Activated CD8-positive, alpha-beta T cell treated with anti-CD3 and anti-CD28 coated beads for 36 hours (primary cell): ENCODE measurements at regions not wholly inside any gene's neighbourhood (a gene's known extent, or its start where the extent isn't known, plus 50 kb on each side); places are given as distances from the start of the nearest gene placed in this dataset.

Experiments
- ATAC-seq: fragments of 200-7000 bp; cut with Tn5 transposase; one replicate; pipeline ENCODE4 v1.10.0; 2021; ENCODE audit warnings: mild to moderate bottlenecking, moderate library complexity
- CTCF ChIA-PET: fragments of 350-600 bp; sonication (Branson Sonifier 250); formaldehyde crosslinking; loops from one replicate; lab custom pipeline; 2021; ENCODE audit warnings: antibody characterized with exemption; lab: Charles Lee
- POLR2A ChIA-PET: fragments of 350-600 bp; sonication (Branson Sonifier 250); formaldehyde crosslinking; loops from one replicate; lab custom pipeline; 2021; ENCODE audit warnings: antibody characterized with exemption; lab: Charles Lee
- DNase-seq: peaks from one replicate; pipeline ENCODE4 v3.0.0-alpha.2; 2020
- H3K27ac Mint-ChIP-seq: one replicate; pipeline ENCODE4 v1.8.0; 2021; ENCODE audit warnings: mild to moderate bottlenecking, mixed read lengths
- H3K27me3 Mint-ChIP-seq: one replicate; pipeline ENCODE4 v1.8.0; 2021; ENCODE audit warnings: mixed read lengths
- H3K36me3 Mint-ChIP-seq: one replicate; pipeline ENCODE4 v1.8.0; 2021; ENCODE audit warnings: low read depth, mixed read lengths
- H3K4me1 Mint-ChIP-seq: one replicate; pipeline ENCODE4 v1.8.0; 2021; ENCODE audit warnings: low read depth, mixed read lengths
- H3K4me3 Mint-ChIP-seq: one replicate; pipeline ENCODE4 v1.8.0; 2021; ENCODE audit warnings: mild to moderate bottlenecking, moderate library complexity, mixed read lengths
- H3K9me3 Mint-ChIP-seq: one replicate; pipeline ENCODE4 v1.8.0; 2021; ENCODE audit warnings: mixed read lengths
- intact Hi-C: fragments of 100-400 bp; cut with micrococcal nuclease; formaldehyde crosslinking; loops from one replicate; pipeline ENCODE4 v1.10.0; 2022
- TF ChIP-seq, protein P1 (sequence below): fragments of 200-600 bp; IDR thresholded peaks from one replicate; pipeline ENCODE4 v1.8.0; 2022; ENCODE audit warnings: antibody characterized with exemption, mild to moderate bottlenecking

DNA sequence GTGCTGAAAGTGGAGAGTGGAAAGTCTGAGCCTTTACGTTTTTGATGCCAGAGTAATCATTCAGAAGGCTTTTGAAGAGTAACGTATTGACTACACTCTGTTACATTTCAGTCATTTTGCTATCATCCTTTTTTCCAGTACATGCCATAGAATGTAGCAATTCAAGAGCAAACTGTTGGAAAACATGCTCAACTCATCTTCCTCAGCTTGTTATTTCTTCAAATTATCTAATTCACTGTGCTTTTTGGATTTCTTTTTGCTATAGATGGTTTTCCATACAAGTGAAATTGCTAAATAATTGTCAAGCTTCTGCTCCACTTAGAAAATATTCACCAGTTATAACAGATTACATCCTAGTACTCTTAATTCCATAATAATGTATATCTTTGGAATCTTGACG is 129.9 kb upstream of the CLEC14A start:
- no peak overlapping the region for H3K27ac Mint-ChIP-seq
- H3K9me3 Mint-ChIP-seq = no peaks in the 10 kb centered on the region
- H3K36me3 Mint-ChIP-seq = no peaks in the 10 kb centered on the region
- no peak for DNase-seq
- H3K4me3 Mint-ChIP-seq = no peak overlapping the region
- ATAC-seq = no peak
- H3K27me3 Mint-ChIP-seq = no peaks in the 10 kb centered on the region
- intact Hi-C loops = no loop called here
- TF ChIP-seq, protein P1, sequence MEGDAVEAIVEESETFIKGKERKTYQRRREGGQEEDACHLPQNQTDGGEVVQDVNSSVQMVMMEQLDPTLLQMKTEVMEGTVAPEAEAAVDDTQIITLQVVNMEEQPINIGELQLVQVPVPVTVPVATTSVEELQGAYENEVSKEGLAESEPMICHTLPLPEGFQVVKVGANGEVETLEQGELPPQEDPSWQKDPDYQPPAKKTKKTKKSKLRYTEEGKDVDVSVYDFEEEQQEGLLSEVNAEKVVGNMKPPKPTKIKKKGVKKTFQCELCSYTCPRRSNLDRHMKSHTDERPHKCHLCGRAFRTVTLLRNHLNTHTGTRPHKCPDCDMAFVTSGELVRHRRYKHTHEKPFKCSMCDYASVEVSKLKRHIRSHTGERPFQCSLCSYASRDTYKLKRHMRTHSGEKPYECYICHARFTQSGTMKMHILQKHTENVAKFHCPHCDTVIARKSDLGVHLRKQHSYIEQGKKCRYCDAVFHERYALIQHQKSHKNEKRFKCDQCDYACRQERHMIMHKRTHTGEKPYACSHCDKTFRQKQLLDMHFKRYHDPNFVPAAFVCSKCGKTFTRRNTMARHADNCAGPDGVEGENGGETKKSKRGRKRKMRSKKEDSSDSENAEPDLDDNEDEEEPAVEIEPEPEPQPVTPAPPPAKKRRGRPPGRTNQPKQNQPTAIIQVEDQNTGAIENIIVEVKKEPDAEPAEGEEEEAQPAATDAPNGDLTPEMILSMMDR = no peak
- no peaks in the 10 kb centered on the region for H3K4me1 Mint-ChIP-seq
- ChIA-PET POLR2A (no interaction called here), CTCF (no interaction called here)

DNA sequence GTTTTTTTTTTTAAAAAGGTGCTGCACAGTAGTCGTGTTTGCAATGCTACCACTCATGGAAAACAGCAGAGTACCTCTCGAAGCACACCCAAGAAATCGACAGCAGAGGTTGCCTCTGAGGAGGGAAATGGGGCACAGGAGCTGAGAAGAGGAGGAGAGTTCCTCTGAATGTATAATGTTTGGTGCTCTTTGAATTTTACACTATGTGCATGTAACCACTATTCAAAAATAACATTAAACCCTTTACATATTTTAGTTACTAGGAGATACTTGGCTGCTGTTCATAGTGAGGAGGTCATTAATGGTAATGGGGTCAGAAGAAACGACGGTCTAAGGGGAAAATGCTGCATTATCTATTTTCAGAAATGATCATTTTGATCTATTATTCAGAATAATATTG is 129.4 kb upstream of the CLEC14A start:
- Mint-ChIP-seq H3K27ac (no peak overlapping the region), H3K27me3 (no peaks in the 10 kb centered on the region), H3K4me1 (no peaks in the 10 kb centered on the region), H3K36me3 (no peaks in the 10 kb centered on the region), H3K9me3 (no peaks in the 10 kb centered on the region), H3K4me3 (no peak overlapping the region)
- ChIA-PET CTCF (no interaction called here), POLR2A (no interaction called here)
- DNase-seq = no peak
- intact Hi-C loops = no loop called here
- no peak for ATAC-seq
- TF ChIP-seq, protein P1 = no peak

DNA sequence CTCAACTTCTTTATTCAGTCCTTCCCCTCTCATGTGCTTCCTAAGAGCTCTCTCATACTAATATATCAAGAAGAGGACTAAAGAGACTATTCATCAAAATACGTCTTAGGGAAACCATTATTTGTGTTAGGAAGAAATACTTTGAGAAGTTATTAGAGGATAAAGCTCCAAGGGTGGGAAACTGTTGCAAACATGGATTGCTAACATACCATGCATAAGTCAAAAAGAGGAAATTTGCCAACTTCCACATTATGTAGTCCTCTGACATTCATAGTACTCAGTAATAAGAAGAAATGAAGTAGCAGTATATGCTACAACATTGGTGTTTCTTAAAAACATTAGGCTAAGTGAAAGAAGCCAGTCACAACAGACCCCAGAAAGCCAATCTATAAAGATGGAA is 128.8 kb upstream of the CLEC14A start:
- no peaks in the 10 kb centered on the region for H3K27me3 Mint-ChIP-seq
- intact Hi-C loops = no loop called here

DNA sequence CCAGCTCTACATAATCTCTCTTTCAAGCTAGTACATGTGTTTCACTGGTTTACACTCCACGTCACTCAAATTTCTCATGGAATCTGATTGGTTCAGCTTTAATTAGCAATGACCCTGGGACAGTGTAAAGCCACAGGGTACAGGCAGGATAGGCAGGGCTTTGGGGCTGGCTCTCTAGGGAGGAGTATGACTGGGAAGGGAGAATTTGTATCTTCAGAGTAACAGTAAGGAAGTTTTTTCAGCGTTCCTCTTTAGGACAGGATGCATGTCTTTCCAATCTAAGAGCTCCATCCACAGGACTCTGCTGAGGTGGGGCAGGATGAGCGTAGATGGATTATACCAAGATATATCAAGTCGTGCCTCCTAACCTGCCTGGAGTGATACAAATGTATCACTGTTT is 112.0 kb upstream of the CLEC14A start:
- H3K27me3 Mint-ChIP-seq = no peaks in the 10 kb centered on the region
- no peaks in the 10 kb centered on the region for H3K9me3 Mint-ChIP-seq
- DNase-seq (no peak), ATAC-seq (no peak)
- H3K4me3 Mint-ChIP-seq = no peak overlapping the region
- no peaks in the 10 kb centered on the region for H3K4me1 Mint-ChIP-seq
- intact Hi-C loops = no loop called here
- H3K36me3 Mint-ChIP-seq = no peaks in the 10 kb centered on the region
- POLR2A ChIA-PET = no interaction called here
- TF ChIP-seq, protein P1 = no peak
- CTCF ChIA-PET = no interaction called here
- H3K27ac Mint-ChIP-seq = no peak overlapping the region

More for the DNA sequence above, 128.8 kb upstream of the CLEC14A start:
- CTCF ChIA-PET = no interaction called here
- Mint-ChIP-seq H3K9me3 (no peaks in the 10 kb centered on the region), H3K27ac (no peak overlapping the region), H3K4me3 (no peak overlapping the region), H3K4me1 (no peaks in the 10 kb centered on the region), H3K36me3 (no peaks in the 10 kb centered on the region)
- DNase-seq (no peak), ATAC-seq (no peak)
- TF ChIP-seq, protein P1 = no peak
- POLR2A ChIA-PET = no interaction called here

DNA sequence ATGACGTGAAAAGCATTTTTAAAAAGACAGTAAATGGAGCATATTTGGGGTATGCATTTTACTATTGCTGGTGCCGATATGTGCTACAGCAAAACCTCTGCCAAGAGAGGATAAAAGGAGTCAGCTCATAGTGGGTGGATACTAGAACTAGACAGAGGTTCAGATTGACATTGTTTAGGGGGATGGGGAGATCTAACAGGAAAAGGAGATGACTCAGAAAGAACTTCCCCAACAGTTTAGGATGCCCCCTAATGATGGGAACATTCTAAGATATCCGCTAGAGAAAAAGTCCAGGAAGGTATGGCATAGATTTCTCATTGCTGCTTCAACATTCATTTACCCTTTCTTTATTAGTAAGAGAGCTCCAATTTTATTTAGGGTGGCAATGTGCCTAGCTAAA is 110.5 kb upstream of the CLEC14A start:
- no peak for DNase-seq
- POLR2A ChIA-PET = no interaction called here
- no peak for ATAC-seq
- no peaks in the 10 kb centered on the region for H3K27me3 Mint-ChIP-seq
- no peaks in the 10 kb centered on the region for H3K36me3 Mint-ChIP-seq
- H3K9me3 Mint-ChIP-seq = no peaks in the 10 kb centered on the region
- CTCF ChIA-PET = no interaction called here
- no peaks in the 10 kb centered on the region for H3K4me1 Mint-ChIP-seq
- no peak overlapping the region for H3K27ac Mint-ChIP-seq
- TF ChIP-seq, protein P1 = no peak
- intact Hi-C loops = no loop called here
- H3K4me3 Mint-ChIP-seq = no peak overlapping the region
